Left cardiac atrium (tissue), 4 donors: ENCODE measurements at regions not wholly inside any gene's neighbourhood (a gene's known extent, or its start where the extent isn't known, plus 50 kb on each side); places are given as distances from the start of the nearest gene placed in this dataset.

Experiments used
- ATAC-seq, 2 donors: fragments of 200-7000 bp; cut with Tn5 transposase; one replicate each; pipeline ENCODE4 v1.9.1; 2020; ENCODE audit warnings: mild to moderate bottlenecking in 2 of 2, moderate library complexity in 2 of 2
- DNase-seq: peaks from one replicate; pipeline ENCODE4 v3.0.0-alpha.2; 2020
- intact Hi-C, 2 donors: fragments of 100-400 bp; cut with DNase I; formaldehyde crosslinking; loops; one replicate each; pipeline versions ENCODE4 v1.14.1 to v1.15.1; 2022 to 2023
- donor health status: DM: no; HTN: yes; CAD: no.
- donor health status: DM: no; HTN: yes; CAD: no; lungs with severe emphysema.
- donor health status: DM: yes; HTN: yes; CAD: no.
- donor health status: Dilated cardiomyopathy.

DNA sequence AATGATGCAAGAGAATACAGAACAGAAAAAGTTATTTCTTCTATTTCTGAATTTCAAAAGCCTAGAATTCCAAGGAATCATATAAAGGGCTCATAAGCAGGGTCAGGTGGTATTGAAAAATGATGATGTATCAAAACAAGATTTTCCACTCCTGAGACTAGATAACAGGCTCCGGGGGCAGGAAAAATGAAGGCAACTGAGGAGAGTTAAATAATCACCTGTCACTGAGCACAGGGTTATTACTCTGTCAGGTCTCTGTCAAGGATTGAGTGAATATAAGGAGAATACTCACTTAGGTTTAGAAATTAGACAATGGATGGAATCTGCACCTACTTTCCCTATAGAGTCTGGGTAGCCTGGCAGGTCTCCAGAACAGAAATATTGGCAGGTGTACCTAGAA, 76.1 kb upstream of the KHDRBS2 start:
- intact Hi-C loops: no loop called here
- no peak for ATAC-seq
- DNase-seq: no peak

- intact Hi-C loops: no loop called here
- ATAC-seq (no peak), DNase-seq (no peak)
These were observed 71.8 kb upstream of the KHDRBS2 start for GRCh38 chr6:62357835-62358234.

DNA sequence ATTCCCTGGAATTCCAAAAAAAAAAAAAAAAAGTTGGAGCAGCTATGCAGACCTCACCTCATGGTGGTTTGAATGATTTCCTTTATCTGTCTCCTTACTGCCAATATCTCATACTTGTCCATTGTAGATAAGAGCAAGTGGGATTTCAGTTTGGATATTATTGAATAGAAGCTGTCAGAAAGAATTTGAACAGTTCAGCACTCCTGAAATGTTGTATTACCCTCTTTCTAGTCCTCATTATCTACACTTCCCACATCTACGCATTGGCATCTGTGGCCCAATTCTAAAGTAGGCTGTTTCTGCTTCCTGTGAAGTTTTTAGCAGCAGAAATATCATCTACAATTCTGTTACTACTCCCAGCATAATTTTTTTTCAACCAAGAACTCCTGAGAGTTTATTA, 68.2 kb upstream of the KHDRBS2 start:
- ATAC-seq (no peak), DNase-seq (no peak)
- intact Hi-C loops: no loop called here

- DNase-seq (no peak), ATAC-seq (no peak)
- intact Hi-C loops: no loop called here
These were observed 60.1 kb upstream of the KHDRBS2 start for GRCh38 chr6:62345962-62346689.

DNA sequence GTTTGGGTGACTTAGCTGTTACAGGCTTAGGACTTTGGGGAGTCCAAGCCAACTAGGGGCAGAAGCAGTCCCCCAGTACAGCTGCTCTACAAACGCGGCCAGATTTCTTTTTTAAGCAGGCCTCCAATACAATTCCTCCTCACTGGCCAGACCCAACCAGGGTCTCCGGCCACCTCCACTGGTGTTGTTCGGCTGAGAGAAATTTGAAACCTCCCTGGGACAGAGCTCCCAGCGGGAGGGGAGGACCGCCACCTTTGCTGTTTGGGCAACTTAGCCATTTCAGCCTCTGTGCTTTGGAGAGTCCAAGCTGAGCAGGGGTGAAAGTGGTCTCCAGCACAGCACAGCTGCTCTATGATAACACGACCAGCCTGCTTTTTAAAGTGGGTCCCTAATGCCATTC, 59.4 kb upstream of the KHDRBS2 start:
- DNase-seq (no peak), ATAC-seq (no peak)
- intact Hi-C loops: no loop called here

- ATAC-seq (no peak), DNase-seq (no peak)
- intact Hi-C loops: no loop called here
These were observed 58.8 kb upstream of the KHDRBS2 start for GRCh38 chr6:62344850-62345249.

GRCh38 chr6:62338477-62338876, 52.5 kb upstream of the KHDRBS2 start:
- intact Hi-C loops: no loop called here
- DNase-seq (no peak), ATAC-seq (no peak)
